ENCODE measurements at regions not wholly inside any gene's neighbourhood (a gene's known extent, or its start where the extent isn't known, plus 50 kb on each side); places are given as distances from the start of the nearest gene placed in this dataset.

DNA sequence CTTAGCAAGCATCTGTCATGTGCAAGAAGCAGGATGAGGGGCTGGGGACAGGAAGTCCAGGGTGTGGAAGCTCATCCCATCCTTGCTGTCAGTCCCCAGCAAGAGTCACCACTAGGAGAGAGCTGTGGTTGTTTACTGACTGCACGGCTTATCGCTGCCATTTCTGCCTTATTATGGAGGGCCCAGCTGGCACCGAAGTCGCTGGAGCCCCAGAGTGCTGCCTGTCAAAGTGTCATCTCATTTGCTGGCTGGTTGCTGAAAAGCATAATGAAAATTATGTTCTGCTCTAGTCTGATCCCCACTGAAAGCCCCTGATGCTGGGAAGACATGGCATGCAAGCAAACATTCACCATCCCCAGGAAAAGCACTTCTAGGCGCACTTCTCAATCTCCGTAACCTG is 642.7 kb downstream of the NPHP4 start:
- TF ChIP-seq, protein P1, sequence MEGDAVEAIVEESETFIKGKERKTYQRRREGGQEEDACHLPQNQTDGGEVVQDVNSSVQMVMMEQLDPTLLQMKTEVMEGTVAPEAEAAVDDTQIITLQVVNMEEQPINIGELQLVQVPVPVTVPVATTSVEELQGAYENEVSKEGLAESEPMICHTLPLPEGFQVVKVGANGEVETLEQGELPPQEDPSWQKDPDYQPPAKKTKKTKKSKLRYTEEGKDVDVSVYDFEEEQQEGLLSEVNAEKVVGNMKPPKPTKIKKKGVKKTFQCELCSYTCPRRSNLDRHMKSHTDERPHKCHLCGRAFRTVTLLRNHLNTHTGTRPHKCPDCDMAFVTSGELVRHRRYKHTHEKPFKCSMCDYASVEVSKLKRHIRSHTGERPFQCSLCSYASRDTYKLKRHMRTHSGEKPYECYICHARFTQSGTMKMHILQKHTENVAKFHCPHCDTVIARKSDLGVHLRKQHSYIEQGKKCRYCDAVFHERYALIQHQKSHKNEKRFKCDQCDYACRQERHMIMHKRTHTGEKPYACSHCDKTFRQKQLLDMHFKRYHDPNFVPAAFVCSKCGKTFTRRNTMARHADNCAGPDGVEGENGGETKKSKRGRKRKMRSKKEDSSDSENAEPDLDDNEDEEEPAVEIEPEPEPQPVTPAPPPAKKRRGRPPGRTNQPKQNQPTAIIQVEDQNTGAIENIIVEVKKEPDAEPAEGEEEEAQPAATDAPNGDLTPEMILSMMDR (conservative IDR thresholded peaks at IDR 0.05 in 1 of 2, IDR thresholded peaks at IDR 0.05 in 1 of 2; ENCODE audit: low read depth in 1 of 2, low read length in 2 of 2), result no peak
- TF ChIP-seq EZH2 (IDR thresholded peaks at IDR 0.05; ENCODE audit: low read length, missing control alignments), result no peak

All from fibroblast of lung (primary cell).